WTC11 (cell line): ENCODE measurements at regions not wholly inside any gene's neighbourhood (a gene's known extent, or its start where the extent isn't known, plus 50 kb on each side); places are given as distances from the start of the nearest gene placed in this dataset.

Experiments
- ATAC-seq: fragments of 200-7000 bp; cut with Tn5 transposase; 2 replicates; pipeline ENCODE4 v1.10.0; 2021; ENCODE audit warnings: mild to moderate bottlenecking, moderate library complexity
- CTCF ChIA-PET: fragments of 300-600 bp; sonication (Branson Sonifier 250); formaldehyde crosslinking; loops from one replicate; lab custom pipeline; 2021; ENCODE audit warnings: antibody characterized with exemption; lab: Charles Lee
- POLR2A ChIA-PET: fragments of 350-600 bp; sonication (Branson Sonifier 250); formaldehyde crosslinking; loops from one replicate; lab custom pipeline; 2021; ENCODE audit warnings: antibody characterized with exemption; lab: Charles Lee
- DNase-seq: peaks from one replicate; pipeline ENCODE4 v3.0.0; 2021; ENCODE audit warnings: low spot score
- H3K27ac Mint-ChIP-seq: 2 replicates; pipeline ENCODE4 v1.8.0; 2021; ENCODE audit warnings: mixed read lengths
- H3K27me3 Mint-ChIP-seq: 2 replicates; pipeline ENCODE4 v1.8.0; 2021; ENCODE audit warnings: low read depth, mild to moderate bottlenecking, moderate library complexity, mixed read lengths
- H3K36me3 Mint-ChIP-seq: 2 replicates; pipeline ENCODE4 v1.8.0; 2021; ENCODE audit warnings: mixed read lengths
- H3K4me1 Mint-ChIP-seq: 2 replicates; pipeline ENCODE4 v1.8.0; 2022; ENCODE audit warnings: mixed read lengths
- H3K4me3 Mint-ChIP-seq: 2 replicates; pipeline ENCODE4 v1.8.0; 2021; ENCODE audit warnings: mild to moderate bottlenecking, moderate library complexity, mixed read lengths
- H3K9me3 Mint-ChIP-seq: 2 replicates; pipeline ENCODE4 v1.8.0; 2021; ENCODE audit warnings: mixed read lengths
- ATF1 ChIP-seq: sonication (generic); formaldehyde crosslinking; IDR thresholded peaks from 2 replicates; pipeline ENCODE4 v1.8.1; 2023; ENCODE audit warnings: mild to moderate bottlenecking, moderate library complexity, missing genetic modification reagents
- CBFB ChIP-seq: sonication (generic); formaldehyde crosslinking; IDR thresholded peaks from 2 replicates; pipeline ENCODE4 v1.8.1; 2022; ENCODE audit warnings: mild to moderate bottlenecking, low read depth, missing genetic modification reagents
- CREM ChIP-seq: sonication (generic); formaldehyde crosslinking; IDR thresholded peaks from 2 replicates; pipeline ENCODE4 v1.8.1; 2022; ENCODE audit warnings: mild to moderate bottlenecking, missing genetic modification reagents, moderate library complexity
- GABPB1 ChIP-seq: sonication (generic); formaldehyde crosslinking; IDR thresholded peaks from 2 replicates; pipeline ENCODE4 v1.8.1; 2023; ENCODE audit warnings: mild to moderate bottlenecking, missing genetic modification reagents
- GTF2I ChIP-seq: fragments of 250-450 bp; sonication (Bioruptor Pico); conservative IDR thresholded peaks from 2 replicates; pipeline ENCODE4 v1.4.0; 2021; ENCODE audit warnings: mild to moderate bottlenecking
- MXD4 ChIP-seq: fragments of 250-450 bp; sonication (Bioruptor Pico); IDR thresholded peaks from 2 replicates; pipeline ENCODE4 v1.8.0; 2021; ENCODE audit warnings: mild to moderate bottlenecking, moderate library complexity, borderline replicate concordance
- NR3C1 ChIP-seq: sonication (generic); formaldehyde crosslinking; conservative IDR thresholded peaks from 2 replicates; pipeline ENCODE4 v1.8.1; 2023; ENCODE audit warnings: low read depth, mild to moderate bottlenecking, missing genetic modification reagents
- OVOL2 ChIP-seq: fragments of 250-450 bp; sonication (Bioruptor Pico); IDR thresholded peaks from 2 replicates; pipeline ENCODE4 v1.9.0; 2021; ENCODE audit warnings: mild to moderate bottlenecking, borderline replicate concordance
- RELA ChIP-seq: sonication (generic); formaldehyde crosslinking; IDR thresholded peaks from 2 replicates; pipeline ENCODE4 v1.8.1; 2022; ENCODE audit warnings: missing genetic modification reagents, mild to moderate bottlenecking, borderline replicate concordance
- SP1 ChIP-seq: sonication (generic); formaldehyde crosslinking; conservative IDR thresholded peaks from 2 replicates; pipeline ENCODE4 v1.8.1; 2022; ENCODE audit warnings: missing genetic modification reagents
- TCF7 ChIP-seq: sonication (generic); formaldehyde crosslinking; IDR thresholded peaks from 2 replicates; pipeline ENCODE4 v1.8.0; 2022; ENCODE audit warnings: mild to moderate bottlenecking, low read depth, missing genetic modification reagents, moderate library complexity
- TEAD4 ChIP-seq: sonication (generic); formaldehyde crosslinking; IDR thresholded peaks from 2 replicates; pipeline ENCODE4 v1.8.0; 2022; ENCODE audit warnings: mild to moderate bottlenecking, missing genetic modification reagents
- ZNF121 ChIP-seq: sonication (generic); formaldehyde crosslinking; IDR thresholded peaks from 2 replicates; pipeline ENCODE4 v1.8.0; 2023; ENCODE audit warnings: missing genetic modification reagents
- ZNF263 ChIP-seq: sonication (generic); formaldehyde crosslinking; IDR thresholded peaks from 2 replicates; pipeline ENCODE4 v1.8.1; 2022; ENCODE audit warnings: low read depth, mild to moderate bottlenecking, moderate library complexity, missing genetic modification reagents
- ZNF416 ChIP-seq: fragments of 250-450 bp; sonication (Bioruptor Pico); IDR thresholded peaks from 2 replicates; pipeline ENCODE4 v1.9.0; 2021; ENCODE audit warnings: mild to moderate bottlenecking, inconsistent platforms
- TF ChIP-seq, protein P1 (sequence below): sonication (generic); formaldehyde crosslinking; IDR thresholded peaks from 2 replicates; pipeline ENCODE4 v1.8.0; 2023; ENCODE audit warnings: mild to moderate bottlenecking, missing genetic modification reagents
- TF ChIP-seq, protein P2 (sequence below): sonication (generic); formaldehyde crosslinking; IDR thresholded peaks from 2 replicates; pipeline ENCODE4 v1.8.0; 2022; ENCODE audit warnings: mild to moderate bottlenecking, missing genetic modification reagents
- TF ChIP-seq, protein P3 (sequence below): sonication (generic); formaldehyde crosslinking; IDR thresholded peaks from 2 replicates; pipeline ENCODE4 v1.8.1; 2023; ENCODE audit warnings: mild to moderate bottlenecking, missing genetic modification reagents, borderline replicate concordance
- TF ChIP-seq, protein P4 (sequence below): sonication (generic); formaldehyde crosslinking; IDR thresholded peaks from 2 replicates; pipeline ENCODE4 v1.8.0; 2022; ENCODE audit warnings: mild to moderate bottlenecking, missing genetic modification reagents
- TF ChIP-seq, protein P5 (sequence below): sonication (generic); formaldehyde crosslinking; IDR thresholded peaks from 2 replicates; pipeline ENCODE4 v1.8.1; 2022; ENCODE audit warnings: low read depth, mild to moderate bottlenecking, moderate library complexity, missing genetic modification reagents, borderline replicate concordance
- TF ChIP-seq, protein P6 (sequence below): fragments of 200-600 bp; IDR thresholded peaks from 2 replicates; pipeline ENCODE4 v1.8.0; 2022; ENCODE audit warnings: antibody characterized with exemption

DNA sequence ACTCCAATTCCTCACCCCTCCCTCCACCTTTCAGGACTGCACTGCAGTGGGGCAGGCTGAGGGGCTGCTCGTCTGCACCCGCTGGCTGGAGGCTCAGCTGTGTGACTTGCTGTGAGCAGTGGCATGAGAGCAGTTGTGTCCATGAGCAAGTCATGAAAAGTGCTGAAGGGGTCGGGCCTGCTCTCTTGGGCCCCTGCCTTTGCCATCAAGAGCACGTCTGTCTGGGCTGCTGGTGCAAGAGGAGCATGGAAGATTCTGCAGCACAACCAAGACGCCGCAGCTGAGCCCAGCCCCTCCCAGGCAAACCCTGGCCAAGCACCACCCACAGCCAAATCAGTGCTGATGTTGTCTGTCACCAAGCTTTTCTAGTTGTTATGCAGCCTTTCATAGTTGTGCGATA is 284.3 kb downstream of the TCERG1L start:
- Mint-ChIP-seq H3K4me1 (no peaks in the 10 kb centered on the region), H3K4me3 (no peak overlapping the region), H3K27ac (no peak overlapping the region), H3K27me3 (peaks cover 20% of the 10 kb centered on the region), H3K9me3 (peaks cover 55% of the 10 kb centered on the region), H3K36me3 (peaks cover 61% of the 10 kb centered on the region)
- CTCF ChIA-PET = no interaction called here
- DNase-seq (no peak), ATAC-seq (no peak)
- POLR2A ChIA-PET = no interaction called here
- no peak for TF ChIP-seq TCF7 (CRISPR knock-in tag)
- no peak for TF ChIP-seq CREM
- no peak for TF ChIP-seq ZNF416
- TF ChIP-seq ZNF121 (CRISPR knock-in tag) = no peak
- TF ChIP-seq CBFB (CRISPR knock-in tag) = no peak
- TF ChIP-seq, protein P1, sequence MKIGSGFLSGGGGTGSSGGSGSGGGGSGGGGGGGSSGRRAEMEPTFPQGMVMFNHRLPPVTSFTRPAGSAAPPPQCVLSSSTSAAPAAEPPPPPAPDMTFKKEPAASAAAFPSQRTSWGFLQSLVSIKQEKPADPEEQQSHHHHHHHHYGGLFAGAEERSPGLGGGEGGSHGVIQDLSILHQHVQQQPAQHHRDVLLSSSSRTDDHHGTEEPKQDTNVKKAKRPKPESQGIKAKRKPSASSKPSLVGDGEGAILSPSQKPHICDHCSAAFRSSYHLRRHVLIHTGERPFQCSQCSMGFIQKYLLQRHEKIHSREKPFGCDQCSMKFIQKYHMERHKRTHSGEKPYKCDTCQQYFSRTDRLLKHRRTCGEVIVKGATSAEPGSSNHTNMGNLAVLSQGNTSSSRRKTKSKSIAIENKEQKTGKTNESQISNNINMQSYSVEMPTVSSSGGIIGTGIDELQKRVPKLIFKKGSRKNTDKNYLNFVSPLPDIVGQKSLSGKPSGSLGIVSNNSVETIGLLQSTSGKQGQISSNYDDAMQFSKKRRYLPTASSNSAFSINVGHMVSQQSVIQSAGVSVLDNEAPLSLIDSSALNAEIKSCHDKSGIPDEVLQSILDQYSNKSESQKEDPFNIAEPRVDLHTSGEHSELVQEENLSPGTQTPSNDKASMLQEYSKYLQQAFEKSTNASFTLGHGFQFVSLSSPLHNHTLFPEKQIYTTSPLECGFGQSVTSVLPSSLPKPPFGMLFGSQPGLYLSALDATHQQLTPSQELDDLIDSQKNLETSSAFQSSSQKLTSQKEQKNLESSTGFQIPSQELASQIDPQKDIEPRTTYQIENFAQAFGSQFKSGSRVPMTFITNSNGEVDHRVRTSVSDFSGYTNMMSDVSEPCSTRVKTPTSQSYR (CRISPR knock-in tag) = no peak
- TF ChIP-seq RELA = no peak
- no peak for TF ChIP-seq NR3C1 (CRISPR knock-in tag)
- TF ChIP-seq MXD4 (CRISPR knock-in tag) = no peak
- TF ChIP-seq SP1 (CRISPR knock-in tag) = no peak
- no peak for TF ChIP-seq OVOL2 (CRISPR knock-in tag)
- TF ChIP-seq, protein P2, sequence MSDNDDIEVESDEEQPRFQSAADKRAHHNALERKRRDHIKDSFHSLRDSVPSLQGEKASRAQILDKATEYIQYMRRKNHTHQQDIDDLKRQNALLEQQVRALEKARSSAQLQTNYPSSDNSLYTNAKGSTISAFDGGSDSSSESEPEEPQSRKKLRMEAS (CRISPR knock-in tag) = no peak
- TF ChIP-seq GTF2I (CRISPR knock-in tag) = no peak
- TF ChIP-seq ATF1 (CRISPR knock-in tag) = no peak
- no peak for TF ChIP-seq TEAD4 (CRISPR knock-in tag)
- TF ChIP-seq ZNF263 (CRISPR knock-in tag) = no peak
- TF ChIP-seq, protein P3, sequence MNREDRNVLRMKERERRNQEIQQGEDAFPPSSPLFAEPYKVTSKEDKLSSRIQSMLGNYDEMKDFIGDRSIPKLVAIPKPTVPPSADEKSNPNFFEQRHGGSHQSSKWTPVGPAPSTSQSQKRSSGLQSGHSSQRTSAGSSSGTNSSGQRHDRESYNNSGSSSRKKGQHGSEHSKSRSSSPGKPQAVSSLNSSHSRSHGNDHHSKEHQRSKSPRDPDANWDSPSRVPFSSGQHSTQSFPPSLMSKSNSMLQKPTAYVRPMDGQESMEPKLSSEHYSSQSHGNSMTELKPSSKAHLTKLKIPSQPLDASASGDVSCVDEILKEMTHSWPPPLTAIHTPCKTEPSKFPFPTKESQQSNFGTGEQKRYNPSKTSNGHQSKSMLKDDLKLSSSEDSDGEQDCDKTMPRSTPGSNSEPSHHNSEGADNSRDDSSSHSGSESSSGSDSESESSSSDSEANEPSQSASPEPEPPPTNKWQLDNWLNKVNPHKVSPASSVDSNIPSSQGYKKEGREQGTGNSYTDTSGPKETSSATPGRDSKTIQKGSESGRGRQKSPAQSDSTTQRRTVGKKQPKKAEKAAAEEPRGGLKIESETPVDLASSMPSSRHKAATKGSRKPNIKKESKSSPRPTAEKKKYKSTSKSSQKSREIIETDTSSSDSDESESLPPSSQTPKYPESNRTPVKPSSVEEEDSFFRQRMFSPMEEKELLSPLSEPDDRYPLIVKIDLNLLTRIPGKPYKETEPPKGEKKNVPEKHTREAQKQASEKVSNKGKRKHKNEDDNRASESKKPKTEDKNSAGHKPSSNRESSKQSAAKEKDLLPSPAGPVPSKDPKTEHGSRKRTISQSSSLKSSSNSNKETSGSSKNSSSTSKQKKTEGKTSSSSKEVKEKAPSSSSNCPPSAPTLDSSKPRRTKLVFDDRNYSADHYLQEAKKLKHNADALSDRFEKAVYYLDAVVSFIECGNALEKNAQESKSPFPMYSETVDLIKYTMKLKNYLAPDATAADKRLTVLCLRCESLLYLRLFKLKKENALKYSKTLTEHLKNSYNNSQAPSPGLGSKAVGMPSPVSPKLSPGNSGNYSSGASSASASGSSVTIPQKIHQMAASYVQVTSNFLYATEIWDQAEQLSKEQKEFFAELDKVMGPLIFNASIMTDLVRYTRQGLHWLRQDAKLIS (CRISPR knock-in tag) = no peak
- no peak for TF ChIP-seq GABPB1 (CRISPR knock-in tag)

DNA sequence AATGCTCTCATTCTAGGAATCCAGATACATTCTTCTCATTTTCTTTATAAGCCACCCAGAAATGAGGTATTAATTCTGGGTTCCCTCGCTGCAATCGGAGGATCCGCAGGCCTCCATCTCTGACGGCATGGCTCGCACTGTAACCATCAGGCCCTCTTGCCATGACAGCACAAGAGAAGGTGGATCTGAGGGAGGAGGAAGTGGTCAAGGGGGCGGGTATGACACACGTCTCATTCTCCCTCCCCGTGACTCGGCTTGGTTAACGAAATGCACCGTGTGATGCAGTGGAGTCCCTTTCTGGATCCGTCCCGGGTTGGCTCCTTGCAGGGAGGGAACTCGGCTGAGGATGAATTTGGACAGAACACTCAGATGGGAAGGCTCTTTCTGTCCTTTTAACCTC is 280.2 kb downstream of the TCERG1L start:
- H3K27ac Mint-ChIP-seq = no peak overlapping the region
- ChIA-PET POLR2A (no interaction called here), CTCF (no interaction called here)
- peaks cover 17% of the 10 kb centered on the region for H3K27me3 Mint-ChIP-seq
- DNase-seq (no peak), ATAC-seq (no peak)
- peaks cover 54% of the 10 kb centered on the region for H3K9me3 Mint-ChIP-seq
- H3K4me3 Mint-ChIP-seq = no peak overlapping the region
- H3K4me1 Mint-ChIP-seq = peaks cover 8% of the 10 kb centered on the region
- peaks cover 61% of the 10 kb centered on the region for H3K36me3 Mint-ChIP-seq
- TF ChIP-seq, protein P4, sequence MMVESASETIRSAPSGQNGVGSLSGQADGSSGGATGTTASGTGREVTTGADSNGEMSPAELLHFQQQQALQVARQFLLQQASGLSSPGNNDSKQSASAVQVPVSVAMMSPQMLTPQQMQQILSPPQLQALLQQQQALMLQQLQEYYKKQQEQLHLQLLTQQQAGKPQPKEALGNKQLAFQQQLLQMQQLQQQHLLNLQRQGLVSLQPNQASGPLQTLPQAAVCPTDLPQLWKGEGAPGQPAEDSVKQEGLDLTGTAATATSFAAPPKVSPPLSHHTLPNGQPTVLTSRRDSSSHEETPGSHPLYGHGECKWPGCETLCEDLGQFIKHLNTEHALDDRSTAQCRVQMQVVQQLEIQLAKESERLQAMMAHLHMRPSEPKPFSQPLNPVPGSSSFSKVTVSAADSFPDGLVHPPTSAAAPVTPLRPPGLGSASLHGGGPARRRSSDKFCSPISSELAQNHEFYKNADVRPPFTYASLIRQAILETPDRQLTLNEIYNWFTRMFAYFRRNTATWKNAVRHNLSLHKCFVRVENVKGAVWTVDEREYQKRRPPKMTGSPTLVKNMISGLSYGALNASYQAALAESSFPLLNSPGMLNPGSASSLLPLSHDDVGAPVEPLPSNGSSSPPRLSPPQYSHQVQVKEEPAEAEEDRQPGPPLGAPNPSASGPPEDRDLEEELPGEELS = no peak
- TF ChIP-seq, protein P5, sequence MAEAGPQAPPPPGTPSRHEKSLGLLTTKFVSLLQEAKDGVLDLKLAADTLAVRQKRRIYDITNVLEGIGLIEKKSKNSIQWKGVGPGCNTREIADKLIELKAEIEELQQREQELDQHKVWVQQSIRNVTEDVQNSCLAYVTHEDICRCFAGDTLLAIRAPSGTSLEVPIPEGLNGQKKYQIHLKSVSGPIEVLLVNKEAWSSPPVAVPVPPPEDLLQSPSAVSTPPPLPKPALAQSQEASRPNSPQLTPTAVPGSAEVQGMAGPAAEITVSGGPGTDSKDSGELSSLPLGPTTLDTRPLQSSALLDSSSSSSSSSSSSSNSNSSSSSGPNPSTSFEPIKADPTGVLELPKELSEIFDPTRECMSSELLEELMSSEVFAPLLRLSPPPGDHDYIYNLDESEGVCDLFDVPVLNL (CRISPR knock-in tag) = no peak
- TF ChIP-seq, protein P1 (CRISPR knock-in tag) = no peak
- TF ChIP-seq, protein P6, sequence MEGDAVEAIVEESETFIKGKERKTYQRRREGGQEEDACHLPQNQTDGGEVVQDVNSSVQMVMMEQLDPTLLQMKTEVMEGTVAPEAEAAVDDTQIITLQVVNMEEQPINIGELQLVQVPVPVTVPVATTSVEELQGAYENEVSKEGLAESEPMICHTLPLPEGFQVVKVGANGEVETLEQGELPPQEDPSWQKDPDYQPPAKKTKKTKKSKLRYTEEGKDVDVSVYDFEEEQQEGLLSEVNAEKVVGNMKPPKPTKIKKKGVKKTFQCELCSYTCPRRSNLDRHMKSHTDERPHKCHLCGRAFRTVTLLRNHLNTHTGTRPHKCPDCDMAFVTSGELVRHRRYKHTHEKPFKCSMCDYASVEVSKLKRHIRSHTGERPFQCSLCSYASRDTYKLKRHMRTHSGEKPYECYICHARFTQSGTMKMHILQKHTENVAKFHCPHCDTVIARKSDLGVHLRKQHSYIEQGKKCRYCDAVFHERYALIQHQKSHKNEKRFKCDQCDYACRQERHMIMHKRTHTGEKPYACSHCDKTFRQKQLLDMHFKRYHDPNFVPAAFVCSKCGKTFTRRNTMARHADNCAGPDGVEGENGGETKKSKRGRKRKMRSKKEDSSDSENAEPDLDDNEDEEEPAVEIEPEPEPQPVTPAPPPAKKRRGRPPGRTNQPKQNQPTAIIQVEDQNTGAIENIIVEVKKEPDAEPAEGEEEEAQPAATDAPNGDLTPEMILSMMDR = no peak
